Stomach smooth muscle (tissue), 2 donors: ENCODE measurements at regions not wholly inside any gene's neighbourhood (a gene's known extent, or its start where the extent isn't known, plus 50 kb on each side); places are given as distances from the start of the nearest gene placed in this dataset.
"Not testable (repeated sequence)": the region's sequence is repeated elsewhere in the genome, so short reads cannot be mapped to it uniquely, and the experiment has no call there.

Source experiments
- H3K27ac ChIP-seq: one replicate; pipeline ENCODE4 v1.7.0; 2013; ENCODE audit warnings: mild to moderate bottlenecking, low read length, inconsistent platforms
- H3K27me3 ChIP-seq, 2 donors: one replicate each; pipeline ENCODE4 v1.7.0; 2013; ENCODE audit warnings: low read length in 2 of 2; ENCODE audit not compliant: insufficient read depth in 2 of 2, control insufficient read depth in 1 of 2
- H3K36me3 ChIP-seq, 2 donors: one replicate each; pipeline ENCODE4 v1.7.0; 2013; ENCODE audit warnings: low read length in 2 of 2; ENCODE audit not compliant: control insufficient read depth in 2 of 2, insufficient read depth in 2 of 2
- H3K4me1 ChIP-seq: one replicate; pipeline ENCODE4 v1.7.0; 2013; ENCODE audit warnings: low read length; ENCODE audit not compliant: control insufficient read depth, insufficient read depth
- H3K4me3 ChIP-seq, 2 donors: one replicate each; pipeline ENCODE4 v1.7.0; 2013; ENCODE audit warnings: low read length in 2 of 2
- H3K9ac ChIP-seq, 2 donors: one replicate each; pipeline ENCODE4 v1.7.0; 2013; ENCODE audit warnings: low read length in 2 of 2, mild to moderate bottlenecking in 1 of 2
- H3K9me3 ChIP-seq, 2 donors: one replicate each; pipeline ENCODE4 v1.7.0; 2013; ENCODE audit warnings: low read length in 2 of 2; ENCODE audit not compliant: control insufficient read depth in 2 of 2
- donor health status: healthy.
- donor health status: Pancreatic carcinoma.

DNA sequence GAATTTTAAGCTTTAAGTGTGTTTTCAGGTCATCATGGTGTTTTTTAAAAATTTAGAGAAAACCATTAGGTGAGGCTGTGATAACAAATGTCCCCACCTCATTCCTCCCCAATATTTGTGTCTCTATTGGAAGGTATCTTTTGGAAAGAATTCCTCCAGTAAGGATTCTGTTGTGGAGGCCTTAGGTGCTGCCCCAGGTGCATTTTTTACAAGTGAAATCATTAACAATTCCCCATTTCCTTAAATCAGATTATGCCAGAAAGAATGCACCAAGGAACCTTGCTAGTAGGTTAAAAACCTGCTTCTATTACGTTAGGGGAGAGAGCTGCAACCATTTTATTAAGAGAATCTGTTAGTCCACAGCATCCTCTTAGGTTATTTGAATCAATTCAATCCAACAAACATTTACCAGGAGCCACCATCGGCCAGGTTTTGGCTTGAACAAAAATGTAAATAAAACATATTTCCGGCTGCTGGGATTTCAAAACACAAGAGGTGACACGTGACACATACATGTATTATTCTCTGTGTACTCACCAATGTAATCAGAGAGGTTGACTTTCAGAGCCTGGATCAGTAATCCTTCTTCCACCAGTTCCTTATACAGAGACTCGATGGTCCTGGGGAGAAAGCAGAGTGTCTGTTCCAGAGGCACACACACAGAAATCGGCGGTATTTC lies 112.5 kb upstream of the ASB18 start:
- Histone ChIP-seq H3K27me3 (peaks cover 0 to 4% of the 10 kb centered on the region in 2 donors), H3K9me3 (peaks cover 2 to 7% of the 10 kb centered on the region in 2 donors), H3K4me1 (no peaks in the 10 kb centered on the region), H3K9ac (no peak overlapping the region), H3K36me3 (no peaks in the 10 kb centered on the region), H3K27ac (no peak overlapping the region), H3K4me3 (no peak overlapping the region)

DNA sequence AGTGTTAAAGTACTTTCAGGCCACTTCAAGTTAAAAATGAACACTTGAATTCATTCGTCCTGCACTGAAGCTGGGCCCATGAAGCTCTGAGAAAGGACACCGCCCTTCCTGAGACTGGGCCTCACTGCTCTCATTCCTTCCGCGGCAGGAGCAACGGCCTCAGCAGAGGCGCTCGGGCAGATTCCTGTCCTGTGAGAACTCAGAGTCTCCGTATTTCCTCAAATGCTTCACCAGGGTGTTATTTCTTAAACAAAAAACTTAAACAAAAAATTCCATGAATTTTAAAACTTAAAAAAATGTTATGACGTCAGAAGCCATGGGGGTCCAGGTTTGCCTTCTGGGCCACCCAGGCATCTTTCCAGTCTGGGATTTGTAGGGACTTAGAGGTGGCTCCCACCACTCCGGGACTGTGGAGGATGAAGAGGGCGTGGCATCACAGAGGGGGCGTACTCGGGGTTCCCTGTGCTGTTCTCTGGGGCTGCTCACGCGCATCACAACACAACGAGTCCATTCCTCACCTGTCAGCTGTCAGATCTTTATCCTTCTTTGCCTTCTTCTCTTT lies 115.9 kb upstream of the ASB18 start:
- H3K27ac ChIP-seq = no peak overlapping the region
- H3K4me1 ChIP-seq = no peaks in the 10 kb centered on the region
- peaks cover 2 to 7% of the 10 kb centered on the region in 2 donors for H3K9me3 ChIP-seq
- H3K4me3 ChIP-seq = no peak overlapping the region
- H3K36me3 ChIP-seq = no peaks in the 10 kb centered on the region
- H3K9ac ChIP-seq = no peak overlapping the region
- peaks cover 0 to 4% of the 10 kb centered on the region in 2 donors for H3K27me3 ChIP-seq

GRCh38 chr2:236381253-236381652 lies 117.0 kb upstream of the ASB18 start:
- not testable (repeated sequence) for H3K4me3 ChIP-seq, H3K27me3 ChIP-seq, H3K9ac ChIP-seq, H3K36me3 ChIP-seq, H3K9me3 ChIP-seq, H3K27ac ChIP-seq, H3K4me1 ChIP-seq

- H3K4me3 ChIP-seq, H3K4me1 ChIP-seq, H3K9ac ChIP-seq, H3K9me3 ChIP-seq, H3K36me3 ChIP-seq, H3K27ac ChIP-seq, H3K27me3 ChIP-seq: not testable (repeated sequence)
Measured at GRCh38 chr2:236389284-236390216, 125.3 kb upstream of the ASB18 start.

GRCh38 chr2:236393101-236393500 lies 128.9 kb upstream of the ASB18 start:
- no peaks in the 10 kb centered on the region for H3K36me3 ChIP-seq
- no peaks in the 10 kb centered on the region for H3K4me1 ChIP-seq
- H3K27me3 ChIP-seq = no peaks in the 10 kb centered on the region
- H3K4me3 ChIP-seq = no peak overlapping the region
- no peak overlapping the region for H3K9ac ChIP-seq
- no peaks in the 10 kb centered on the region for H3K9me3 ChIP-seq
- H3K27ac ChIP-seq = no peak overlapping the region

DNA sequence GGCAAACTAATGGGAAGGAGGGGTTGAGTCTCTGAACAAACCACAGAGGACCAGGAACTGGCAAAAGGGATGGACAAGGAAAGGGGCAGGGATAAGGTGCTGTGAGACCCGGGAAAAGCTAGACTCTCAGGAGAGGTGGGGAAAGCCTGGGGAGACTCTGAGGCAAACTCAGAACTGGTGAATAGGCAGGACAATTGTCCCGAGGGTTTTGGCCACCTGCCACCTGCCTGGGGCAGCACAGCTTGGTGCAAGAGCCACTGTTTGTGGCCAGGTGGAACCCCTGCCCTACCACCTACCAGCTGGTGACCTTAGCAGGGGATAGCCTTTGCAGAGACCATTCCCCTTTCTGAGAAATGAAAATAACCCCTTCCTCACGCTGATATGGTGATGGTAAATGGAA lies 129.4 kb upstream of the ASB18 start:
- H3K27me3 ChIP-seq = no peaks in the 10 kb centered on the region
- no peak overlapping the region for H3K9ac ChIP-seq
- H3K9me3 ChIP-seq = no peaks in the 10 kb centered on the region
- H3K4me3 ChIP-seq = no peak overlapping the region
- no peak overlapping the region for H3K27ac ChIP-seq
- no peaks in the 10 kb centered on the region for H3K36me3 ChIP-seq
- H3K4me1 ChIP-seq = no peaks in the 10 kb centered on the region

- H3K9ac ChIP-seq = no peak overlapping the region
- H3K27ac ChIP-seq = no peak overlapping the region
- no peak overlapping the region for H3K4me3 ChIP-seq
- no peaks in the 10 kb centered on the region for H3K27me3 ChIP-seq
- H3K36me3 ChIP-seq = no peaks in the 10 kb centered on the region
- no peaks in the 10 kb centered on the region for H3K9me3 ChIP-seq
- no peaks in the 10 kb centered on the region for H3K4me1 ChIP-seq
Measured at GRCh38 chr2:236394571-236394970, 130.4 kb upstream of the ASB18 start.

GRCh38 chr2:236395067-236395466 lies 130.9 kb upstream of the ASB18 start:
- H3K4me1 ChIP-seq = no peaks in the 10 kb centered on the region
- no peaks in the 10 kb centered on the region for H3K27me3 ChIP-seq
- H3K4me3 ChIP-seq = no peak overlapping the region
- no peaks in the 10 kb centered on the region for H3K36me3 ChIP-seq
- H3K9ac ChIP-seq = no peak overlapping the region
- no peaks in the 10 kb centered on the region for H3K9me3 ChIP-seq
- H3K27ac ChIP-seq = no peak overlapping the region

DNA sequence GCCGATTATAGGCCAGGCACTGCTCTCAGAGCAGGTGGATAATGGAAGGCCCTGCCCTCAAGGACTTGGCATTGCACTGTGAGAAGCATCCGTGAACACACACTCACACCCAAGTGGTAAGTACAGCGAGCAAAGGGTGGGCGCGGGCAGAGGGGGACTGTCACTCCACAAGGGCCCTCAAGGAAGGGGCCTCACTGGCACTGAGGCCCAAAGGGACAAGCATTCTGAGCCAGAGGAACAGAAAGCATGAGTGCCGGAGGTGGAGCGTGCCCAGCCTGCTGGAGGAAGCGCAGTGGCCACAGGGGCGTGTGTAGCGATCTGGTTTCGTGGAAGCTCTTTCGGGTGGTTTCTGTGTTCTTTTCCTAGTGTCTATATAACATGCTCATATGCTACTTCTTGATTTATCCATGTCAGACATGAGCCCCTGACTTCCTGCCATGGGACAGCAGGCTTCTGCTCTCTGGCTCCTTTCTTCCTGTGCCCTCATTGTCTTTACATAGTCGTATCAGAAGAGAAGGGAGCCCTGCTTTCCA lies 132.7 kb upstream of the ASB18 start:
- H3K9ac ChIP-seq = no peak overlapping the region
- no peaks in the 10 kb centered on the region for H3K4me1 ChIP-seq
- H3K27me3 ChIP-seq = no peaks in the 10 kb centered on the region
- no peak overlapping the region for H3K27ac ChIP-seq
- H3K4me3 ChIP-seq = no peak overlapping the region
- no peaks in the 10 kb centered on the region for H3K9me3 ChIP-seq
- H3K36me3 ChIP-seq = no peaks in the 10 kb centered on the region

DNA sequence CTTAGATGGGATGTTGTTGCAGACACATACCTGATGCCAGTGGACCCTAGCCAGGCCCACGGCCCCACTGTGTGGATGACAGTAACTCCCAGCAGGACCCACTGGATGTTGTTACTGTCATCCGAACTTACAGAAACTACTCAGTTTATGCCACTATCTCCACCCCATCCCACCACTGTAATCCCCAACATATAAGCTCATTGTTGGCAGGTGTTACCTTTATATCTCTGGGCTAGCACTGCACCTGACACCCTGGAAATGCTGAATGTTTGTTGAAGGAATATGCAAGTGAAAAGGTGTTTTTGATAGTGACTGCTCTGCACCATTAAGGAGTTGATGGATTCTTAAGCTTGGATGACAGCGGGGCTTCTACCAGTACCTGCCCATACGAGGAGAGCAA lies 133.5 kb upstream of the ASB18 start:
- no peaks in the 10 kb centered on the region for H3K27me3 ChIP-seq
- H3K4me1 ChIP-seq = no peaks in the 10 kb centered on the region
- no peak overlapping the region for H3K4me3 ChIP-seq
- H3K9me3 ChIP-seq = no peaks in the 10 kb centered on the region
- H3K9ac ChIP-seq = no peak overlapping the region
- no peak overlapping the region for H3K27ac ChIP-seq
- no peaks in the 10 kb centered on the region for H3K36me3 ChIP-seq
